ENCODE measurements at regions not wholly inside any gene's neighbourhood (a gene's known extent, or its start where the extent isn't known, plus 50 kb on each side); places are given as distances from the start of the nearest gene placed in this dataset.
"Not testable (repeated sequence)": the region's sequence is repeated elsewhere in the genome, so short reads cannot be mapped to it uniquely, and the experiment has no call there.

GRCh38 chr5:10111571-10111970 lies 138.1 kb downstream of the ATPSCKMT start:
- no peak overlapping the region for H3K4me3 ChIP-seq (replicated peaks in 1 of 2; ENCODE audit: low read depth in 2 of 2, low read length in 2 of 2)
- TF ChIP-seq, protein P1, sequence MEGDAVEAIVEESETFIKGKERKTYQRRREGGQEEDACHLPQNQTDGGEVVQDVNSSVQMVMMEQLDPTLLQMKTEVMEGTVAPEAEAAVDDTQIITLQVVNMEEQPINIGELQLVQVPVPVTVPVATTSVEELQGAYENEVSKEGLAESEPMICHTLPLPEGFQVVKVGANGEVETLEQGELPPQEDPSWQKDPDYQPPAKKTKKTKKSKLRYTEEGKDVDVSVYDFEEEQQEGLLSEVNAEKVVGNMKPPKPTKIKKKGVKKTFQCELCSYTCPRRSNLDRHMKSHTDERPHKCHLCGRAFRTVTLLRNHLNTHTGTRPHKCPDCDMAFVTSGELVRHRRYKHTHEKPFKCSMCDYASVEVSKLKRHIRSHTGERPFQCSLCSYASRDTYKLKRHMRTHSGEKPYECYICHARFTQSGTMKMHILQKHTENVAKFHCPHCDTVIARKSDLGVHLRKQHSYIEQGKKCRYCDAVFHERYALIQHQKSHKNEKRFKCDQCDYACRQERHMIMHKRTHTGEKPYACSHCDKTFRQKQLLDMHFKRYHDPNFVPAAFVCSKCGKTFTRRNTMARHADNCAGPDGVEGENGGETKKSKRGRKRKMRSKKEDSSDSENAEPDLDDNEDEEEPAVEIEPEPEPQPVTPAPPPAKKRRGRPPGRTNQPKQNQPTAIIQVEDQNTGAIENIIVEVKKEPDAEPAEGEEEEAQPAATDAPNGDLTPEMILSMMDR (IDR thresholded peaks at IDR 0.05; ENCODE audit: low read depth, low read length), result peak; percentile 57
- DNase-seq (ENCODE audit: low read depth in 2 of 2), result peak; percentile 55 to 72

DNA sequence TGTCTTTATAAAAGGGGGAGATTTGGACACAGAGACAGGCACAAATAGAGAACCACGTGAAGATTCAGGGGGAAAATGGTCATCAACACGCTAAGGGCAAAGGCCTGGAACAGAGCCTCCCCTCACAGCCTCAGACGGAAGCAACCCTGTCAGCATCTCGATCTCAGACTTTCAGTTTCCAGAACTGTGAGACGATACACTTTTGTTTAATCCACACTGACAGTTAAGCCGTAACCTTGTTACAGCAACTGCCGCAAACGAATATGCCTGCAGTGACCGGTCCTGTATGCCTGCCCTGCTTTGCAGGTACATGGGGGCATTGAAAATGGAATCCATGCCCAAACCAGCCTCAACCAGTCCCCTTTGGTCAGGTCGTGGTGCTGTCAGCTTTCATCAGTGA lies 139.5 kb downstream of the ATPSCKMT start:
- no peak overlapping the region for H3K4me3 ChIP-seq (replicated peaks in 1 of 2; ENCODE audit: low read depth in 2 of 2, low read length in 2 of 2)
- no peak for DNase-seq (ENCODE audit: low read depth in 2 of 2)
- TF ChIP-seq, protein P1 (IDR thresholded peaks at IDR 0.05; ENCODE audit: low read depth, low read length), result no peak

- no peak for DNase-seq (ENCODE audit: low read depth in 2 of 2)
- no peak overlapping the region for H3K4me3 ChIP-seq (replicated peaks in 1 of 2; ENCODE audit: low read depth in 2 of 2, low read length in 2 of 2)
- TF ChIP-seq, protein P1 (IDR thresholded peaks at IDR 0.05; ENCODE audit: low read depth, low read length), result no peak
Observed at GRCh38 chr5:10109299-10109698, 140.4 kb downstream of the ATPSCKMT start.

DNA sequence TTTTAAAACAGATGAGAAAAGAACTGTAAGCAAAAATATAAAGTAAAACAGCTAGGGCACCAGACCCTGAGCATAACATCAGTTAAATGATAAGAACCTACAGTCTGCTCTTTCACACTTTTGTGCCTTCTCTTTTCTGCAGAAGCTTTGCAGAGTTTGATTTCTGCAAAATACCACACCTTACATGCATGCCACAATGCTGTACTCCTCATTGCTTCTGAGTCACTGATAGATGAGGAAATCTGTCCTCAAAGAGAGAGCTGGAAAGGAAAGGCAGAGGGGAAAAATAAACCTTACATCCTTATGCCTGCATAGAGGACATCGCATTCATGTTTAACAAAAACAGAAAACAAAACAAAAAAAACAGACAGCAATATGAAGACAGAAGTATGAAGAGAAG lies 142.9 kb downstream of the ATPSCKMT start:
- DNase-seq (ENCODE audit: low read depth in 2 of 2), result peak in 1 of 2 donors; percentile 6
- TF ChIP-seq, protein P1 (IDR thresholded peaks at IDR 0.05; ENCODE audit: low read depth, low read length), result no peak
- no peak overlapping the region for H3K4me3 ChIP-seq (replicated peaks in 1 of 2; ENCODE audit: low read depth in 2 of 2, low read length in 2 of 2)

DNA sequence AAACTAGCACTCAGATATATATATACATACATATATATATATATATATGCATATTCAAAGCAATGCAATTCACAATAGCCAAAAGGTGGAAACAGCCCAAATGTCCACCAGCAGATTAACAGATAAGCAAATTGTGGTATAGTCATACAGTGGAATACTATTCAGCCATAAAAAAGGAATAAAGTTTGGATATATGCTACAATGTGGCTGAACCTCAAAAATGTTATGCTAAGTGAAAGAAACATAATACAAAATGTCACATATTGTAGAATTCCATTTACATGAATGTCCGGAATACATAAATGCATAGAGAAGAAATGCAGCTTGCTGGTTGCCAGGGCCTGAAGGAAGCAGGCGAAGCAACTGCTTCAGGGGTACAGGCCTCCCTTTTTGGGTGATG lies 143.4 kb downstream of the ATPSCKMT start:
- TF ChIP-seq, protein P1 (IDR thresholded peaks at IDR 0.05; ENCODE audit: low read depth, low read length), result no peak
- H3K4me3 ChIP-seq (replicated peaks in 1 of 2; ENCODE audit: low read depth in 2 of 2, low read length in 2 of 2), result no peak overlapping the region
- no peak for DNase-seq (ENCODE audit: low read depth in 2 of 2)

- no peak overlapping the region for H3K4me3 ChIP-seq (replicated peaks in 1 of 2; ENCODE audit: low read depth in 2 of 2, low read length in 2 of 2)
- TF ChIP-seq, protein P1 (IDR thresholded peaks at IDR 0.05; ENCODE audit: low read depth, low read length), result no peak
- DNase-seq (ENCODE audit: low read depth in 2 of 2), result no peak
Observed at GRCh38 chr5:10102706-10103497, 146.8 kb downstream of the ATPSCKMT start.

DNA sequence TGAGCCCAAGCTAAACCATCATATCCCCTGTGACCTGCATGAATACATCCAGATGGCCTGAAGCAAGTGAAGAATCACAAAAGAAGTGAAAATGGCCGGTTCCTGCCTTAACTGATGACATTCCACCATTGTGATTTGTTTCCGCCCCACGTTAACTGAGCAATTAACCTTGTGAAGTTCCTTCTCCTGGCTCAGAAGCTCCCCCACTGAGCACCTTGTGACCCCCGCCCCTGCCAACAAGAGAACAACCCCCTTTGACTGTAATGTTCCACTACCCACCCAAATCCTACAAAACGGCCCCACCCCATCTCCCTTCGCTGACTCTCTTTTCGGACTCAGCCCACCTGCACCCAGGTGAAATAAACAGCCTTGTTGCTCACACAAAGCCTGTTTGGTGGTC lies 147.5 kb downstream of the ATPSCKMT start:
- not testable (repeated sequence) for H3K4me3 ChIP-seq (replicated peaks in 1 of 2; ENCODE audit: low read depth in 2 of 2, low read length in 2 of 2); DNase-seq (ENCODE audit: low read depth in 2 of 2)

Data from cardiac fibroblast (primary cell).